Kidney (tissue), 13 donors: ENCODE measurements at regions not wholly inside any gene's neighbourhood (a gene's known extent, or its start where the extent isn't known, plus 50 kb on each side); places are given as distances from the start of the nearest gene placed in this dataset.

ENCODE experiments used
- DNase-seq, 5 donors: peaks; one replicate each; pipeline ENCODE4 v3.0.0-alpha.2; 2013 to 2020
- FAIRE-seq: peaks from 2 replicates; lab custom pipeline; 2012; peaks lifted over from hg19 to GRCh38; lab: Jason Lieb, UNC
- H3K27ac ChIP-seq, 2 donors: one replicate each; pipeline ENCODE4 v1.7.0; 2013; ENCODE audit warnings: low read depth in 2 of 2, low read length in 2 of 2, inconsistent platforms in 1 of 2
- H3K27me3 ChIP-seq: one replicate; pipeline ENCODE4 v1.7.1; 2013; ENCODE audit warnings: low read length, inconsistent platforms; ENCODE audit not compliant: control insufficient read depth, insufficient read depth
- H3K36me3 ChIP-seq, 3 donors: one replicate each; pipeline versions ENCODE4 v1.7.0 to v1.7.1; 2013; ENCODE audit warnings: low read length in 3 of 3, control low read depth in 1 of 3, inconsistent platforms in 1 of 3; ENCODE audit not compliant: insufficient read depth in 3 of 3, control insufficient read depth in 2 of 3
- H3K4me1 ChIP-seq, 3 donors: one replicate each; pipeline versions ENCODE4 v1.7.0 to v1.7.1; 2013; ENCODE audit warnings: low read length in 3 of 3, inconsistent platforms in 1 of 3, low read depth in 1 of 3; ENCODE audit not compliant: control insufficient read depth in 2 of 3, insufficient read depth in 2 of 3
- H3K4me3 ChIP-seq, 3 donors: one replicate each; pipeline versions ENCODE4 v1.7.0 to v1.8.1; 2013; ENCODE audit warnings: low read length in 3 of 3, control low read depth in 1 of 3, inconsistent platforms in 1 of 3
- H3K9ac ChIP-seq, 3 donors: one replicate each; pipeline versions ENCODE4 v1.7.0 to v1.7.1; 2013; ENCODE audit warnings: low read length in 3 of 3, control low read depth in 1 of 3, inconsistent platforms in 1 of 3
- H3K9me3 ChIP-seq, 3 donors: one replicate each; pipeline versions ENCODE4 v1.7.0 to v1.7.1; 2013; ENCODE audit warnings: low read length in 3 of 3, control low read depth in 1 of 3, inconsistent platforms in 1 of 3; ENCODE audit not compliant: control insufficient read depth in 2 of 3, insufficient read depth in 1 of 3
- intact Hi-C: fragments of 100-400 bp; cut with DNase I; formaldehyde crosslinking; loops from one replicate; pipeline ENCODE4 v1.11.1; 2022
- TF ChIP-seq, protein P1 (sequence below): IDR thresholded peaks from 3 replicates; pipeline ENCODE4 v1.5.1; 2012; ENCODE audit warnings: mild to moderate bottlenecking, moderate library complexity, borderline replicate concordance; ENCODE audit not compliant: insufficient read depth; ENCODE audit errors: extremely low read depth
- donor health status: control.
- donor health status: control.
- donor health status: control.
- donor health status: control.
- donor health status: control.
- donor health status: DM: yes; HTN: yes; CAD: no.
- donor health status: Normal renal cell carcinoma (clear cell type).

DNA sequence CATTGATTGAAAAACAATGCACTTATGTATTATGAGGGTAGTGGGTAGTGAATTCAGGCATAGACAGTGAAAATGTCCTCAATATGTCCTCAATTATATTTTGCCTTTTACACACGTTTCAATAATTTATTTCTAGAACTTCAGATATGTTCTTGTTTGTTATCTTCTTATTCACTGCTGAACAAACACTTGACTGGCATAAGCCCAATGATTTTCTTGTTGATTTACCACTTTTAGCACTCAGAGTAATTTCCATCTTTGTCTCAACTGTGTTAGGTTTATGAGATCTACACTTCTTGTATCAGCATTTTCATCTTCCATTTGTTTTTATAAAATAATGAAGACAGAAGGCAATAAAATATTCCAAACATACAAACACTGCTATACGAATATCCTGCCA lies 61.8 kb upstream of the DCC start:
- intact Hi-C loops: no loop called here
- H3K27me3 ChIP-seq: no peaks in the 10 kb centered on the region
- H3K9me3 ChIP-seq: no peaks in the 10 kb centered on the region
- no peaks in the 10 kb centered on the region for H3K4me1 ChIP-seq
- no peak for FAIRE-seq
- no peaks in the 10 kb centered on the region for H3K36me3 ChIP-seq
- no peak overlapping the region for H3K9ac ChIP-seq
- no peak overlapping the region for H3K27ac ChIP-seq
- TF ChIP-seq, protein P1, sequence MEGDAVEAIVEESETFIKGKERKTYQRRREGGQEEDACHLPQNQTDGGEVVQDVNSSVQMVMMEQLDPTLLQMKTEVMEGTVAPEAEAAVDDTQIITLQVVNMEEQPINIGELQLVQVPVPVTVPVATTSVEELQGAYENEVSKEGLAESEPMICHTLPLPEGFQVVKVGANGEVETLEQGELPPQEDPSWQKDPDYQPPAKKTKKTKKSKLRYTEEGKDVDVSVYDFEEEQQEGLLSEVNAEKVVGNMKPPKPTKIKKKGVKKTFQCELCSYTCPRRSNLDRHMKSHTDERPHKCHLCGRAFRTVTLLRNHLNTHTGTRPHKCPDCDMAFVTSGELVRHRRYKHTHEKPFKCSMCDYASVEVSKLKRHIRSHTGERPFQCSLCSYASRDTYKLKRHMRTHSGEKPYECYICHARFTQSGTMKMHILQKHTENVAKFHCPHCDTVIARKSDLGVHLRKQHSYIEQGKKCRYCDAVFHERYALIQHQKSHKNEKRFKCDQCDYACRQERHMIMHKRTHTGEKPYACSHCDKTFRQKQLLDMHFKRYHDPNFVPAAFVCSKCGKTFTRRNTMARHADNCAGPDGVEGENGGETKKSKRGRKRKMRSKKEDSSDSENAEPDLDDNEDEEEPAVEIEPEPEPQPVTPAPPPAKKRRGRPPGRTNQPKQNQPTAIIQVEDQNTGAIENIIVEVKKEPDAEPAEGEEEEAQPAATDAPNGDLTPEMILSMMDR: no peak
- DNase-seq: no peak
- H3K4me3 ChIP-seq: no peak overlapping the region

DNA sequence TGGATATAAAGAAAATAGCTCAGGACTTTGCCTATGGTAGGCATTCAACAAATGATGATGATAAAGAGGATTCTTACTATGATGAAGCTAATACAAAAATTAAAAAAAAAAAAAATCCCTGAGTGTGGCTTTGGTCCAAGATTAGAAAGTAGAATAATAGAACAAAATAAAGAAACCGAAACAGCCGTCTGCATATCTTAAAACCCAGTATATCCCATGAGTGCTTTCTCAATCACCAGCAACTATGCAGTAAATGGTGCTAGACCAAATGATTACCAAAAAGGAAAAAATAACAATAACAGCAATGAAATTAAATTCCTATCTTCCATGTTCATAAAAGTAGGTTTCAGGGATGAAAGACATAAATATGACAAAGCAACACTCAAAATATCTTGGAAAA lies 59.3 kb upstream of the DCC start:
- no peak overlapping the region for H3K27ac ChIP-seq
- H3K9ac ChIP-seq: no peak overlapping the region
- DNase-seq: no peak
- H3K36me3 ChIP-seq: no peaks in the 10 kb centered on the region
- H3K9me3 ChIP-seq: no peaks in the 10 kb centered on the region
- no peaks in the 10 kb centered on the region for H3K27me3 ChIP-seq
- H3K4me3 ChIP-seq: no peak overlapping the region
- H3K4me1 ChIP-seq: no peaks in the 10 kb centered on the region
- intact Hi-C loops: no loop called here
- TF ChIP-seq, protein P1: no peak
- no peak for FAIRE-seq

DNA sequence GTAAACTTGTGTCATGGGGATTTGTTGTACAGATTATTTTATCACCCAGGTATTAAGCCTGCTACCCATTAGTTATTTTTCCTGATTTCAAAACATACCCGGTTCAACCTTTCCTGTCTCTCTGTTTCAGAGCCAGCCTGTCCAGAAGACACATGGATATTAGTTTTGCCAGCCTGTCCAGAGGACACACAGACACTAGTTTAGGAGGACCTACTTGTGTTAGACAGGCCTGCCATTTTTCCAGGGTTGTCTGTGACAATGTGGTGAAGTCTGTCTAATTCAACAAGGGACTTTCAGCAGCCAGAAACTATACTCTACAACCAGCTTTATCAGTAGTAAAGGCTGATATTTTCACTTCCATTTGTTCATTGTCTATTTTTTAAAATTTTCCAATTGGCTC lies 56.1 kb upstream of the DCC start:
- FAIRE-seq: no peak
- Histone ChIP-seq H3K27ac (no peak overlapping the region), H3K4me1 (no peaks in the 10 kb centered on the region), H3K9me3 (no peaks in the 10 kb centered on the region), H3K4me3 (no peak overlapping the region), H3K36me3 (no peaks in the 10 kb centered on the region), H3K9ac (no peak overlapping the region), H3K27me3 (no peaks in the 10 kb centered on the region)
- no peak for DNase-seq
- TF ChIP-seq, protein P1: no peak
- intact Hi-C loops: no loop called here

DNA sequence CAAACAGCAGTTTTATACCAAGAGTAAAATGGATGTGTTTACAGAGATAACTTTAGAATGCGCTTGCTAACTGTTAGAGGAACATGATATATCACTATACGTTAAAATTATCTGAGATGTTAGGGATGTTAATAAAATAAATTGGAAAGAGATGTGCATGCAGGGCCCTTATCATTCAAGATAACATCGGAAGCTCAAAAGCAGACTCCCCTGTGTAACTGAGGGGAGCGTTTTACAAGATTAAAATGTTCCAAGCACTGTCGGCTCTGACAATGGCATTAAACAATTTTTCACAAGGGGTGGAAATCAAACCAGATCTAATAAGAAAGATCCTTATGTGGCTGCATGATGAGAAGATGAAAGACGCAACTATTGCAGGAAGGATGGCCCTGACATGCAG lies 53.3 kb upstream of the DCC start:
- Histone ChIP-seq H3K36me3 (no peaks in the 10 kb centered on the region), H3K27me3 (no peaks in the 10 kb centered on the region), H3K27ac (no peak overlapping the region), H3K9ac (no peak overlapping the region), H3K4me1 (no peaks in the 10 kb centered on the region), H3K9me3 (no peaks in the 10 kb centered on the region), H3K4me3 (no peak overlapping the region)
- no peak for FAIRE-seq
- TF ChIP-seq, protein P1: no peak
- intact Hi-C loops: no loop called here
- DNase-seq: no peak
